ENCODE measurements at regions not wholly inside any gene's neighbourhood (a gene's known extent, or its start where the extent isn't known, plus 50 kb on each side); places are given as distances from the start of the nearest gene placed in this dataset.

DNA sequence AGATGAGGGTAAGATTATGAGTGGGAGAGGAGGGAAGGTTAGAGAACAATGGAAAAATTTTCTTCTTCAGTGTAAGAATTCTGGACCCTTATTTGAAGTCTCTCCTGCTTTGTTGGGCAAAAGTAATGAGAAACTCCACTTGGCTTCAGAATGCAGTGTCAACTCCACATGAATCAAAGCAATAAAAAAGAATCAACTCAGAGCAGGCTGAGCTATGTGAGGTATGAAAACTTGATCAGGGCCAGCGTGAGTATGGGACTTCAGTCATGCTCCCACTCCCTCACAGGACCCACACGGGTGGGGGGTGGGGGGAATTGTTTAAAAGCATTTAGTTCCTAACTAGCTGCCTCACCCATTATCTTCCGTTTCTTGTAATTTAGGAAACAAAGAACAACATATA, 502.2 kb downstream of the PDCD6IP start:
- H3K27ac Mint-ChIP-seq = no peak overlapping the region
- H3K9me3 Mint-ChIP-seq = peaks cover 52% of the 10 kb centered on the region
- H3K36me3 Mint-ChIP-seq (ENCODE audit: low read depth) = no peaks in the 10 kb centered on the region
- no peaks in the 10 kb centered on the region for H3K4me1 Mint-ChIP-seq (ENCODE audit: low read depth)
- DNase-seq = no peak
- H3K4me3 Mint-ChIP-seq = no peak overlapping the region
- no peaks in the 10 kb centered on the region for H3K27me3 Mint-ChIP-seq (ENCODE audit: insufficient read depth)
- TF ChIP-seq, protein P1, sequence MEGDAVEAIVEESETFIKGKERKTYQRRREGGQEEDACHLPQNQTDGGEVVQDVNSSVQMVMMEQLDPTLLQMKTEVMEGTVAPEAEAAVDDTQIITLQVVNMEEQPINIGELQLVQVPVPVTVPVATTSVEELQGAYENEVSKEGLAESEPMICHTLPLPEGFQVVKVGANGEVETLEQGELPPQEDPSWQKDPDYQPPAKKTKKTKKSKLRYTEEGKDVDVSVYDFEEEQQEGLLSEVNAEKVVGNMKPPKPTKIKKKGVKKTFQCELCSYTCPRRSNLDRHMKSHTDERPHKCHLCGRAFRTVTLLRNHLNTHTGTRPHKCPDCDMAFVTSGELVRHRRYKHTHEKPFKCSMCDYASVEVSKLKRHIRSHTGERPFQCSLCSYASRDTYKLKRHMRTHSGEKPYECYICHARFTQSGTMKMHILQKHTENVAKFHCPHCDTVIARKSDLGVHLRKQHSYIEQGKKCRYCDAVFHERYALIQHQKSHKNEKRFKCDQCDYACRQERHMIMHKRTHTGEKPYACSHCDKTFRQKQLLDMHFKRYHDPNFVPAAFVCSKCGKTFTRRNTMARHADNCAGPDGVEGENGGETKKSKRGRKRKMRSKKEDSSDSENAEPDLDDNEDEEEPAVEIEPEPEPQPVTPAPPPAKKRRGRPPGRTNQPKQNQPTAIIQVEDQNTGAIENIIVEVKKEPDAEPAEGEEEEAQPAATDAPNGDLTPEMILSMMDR (IDR thresholded peaks at IDR 0.05) = no peak

DNA sequence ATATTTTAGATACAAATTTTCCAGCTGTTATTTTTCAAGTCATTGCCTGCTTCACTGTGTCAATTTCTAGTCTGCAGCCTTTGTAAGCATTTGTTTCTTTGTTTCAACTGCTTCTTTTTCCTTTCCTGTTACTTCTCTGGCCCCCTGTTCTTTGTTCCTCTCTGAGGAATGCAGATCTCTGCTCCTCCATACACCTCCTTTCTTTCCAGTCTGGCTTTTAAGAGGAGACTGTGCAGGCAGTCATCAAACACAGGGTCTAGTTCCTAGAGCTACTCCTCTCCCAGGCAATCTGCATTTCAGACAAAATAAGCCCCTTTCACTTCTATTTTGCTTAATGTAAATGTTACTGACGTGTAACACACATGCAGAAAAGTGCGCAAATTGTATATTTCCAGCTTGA, 502.9 kb downstream of the PDCD6IP start:
- no peak for DNase-seq
- H3K4me3 Mint-ChIP-seq = no peak overlapping the region
- peaks cover 47% of the 10 kb centered on the region for H3K9me3 Mint-ChIP-seq
- no peaks in the 10 kb centered on the region for H3K4me1 Mint-ChIP-seq (ENCODE audit: low read depth)
- no peak overlapping the region for H3K27ac Mint-ChIP-seq
- no peaks in the 10 kb centered on the region for H3K36me3 Mint-ChIP-seq (ENCODE audit: low read depth)
- TF ChIP-seq, protein P1 (IDR thresholded peaks at IDR 0.05) = no peak
- H3K27me3 Mint-ChIP-seq (ENCODE audit: insufficient read depth) = no peaks in the 10 kb centered on the region

DNA sequence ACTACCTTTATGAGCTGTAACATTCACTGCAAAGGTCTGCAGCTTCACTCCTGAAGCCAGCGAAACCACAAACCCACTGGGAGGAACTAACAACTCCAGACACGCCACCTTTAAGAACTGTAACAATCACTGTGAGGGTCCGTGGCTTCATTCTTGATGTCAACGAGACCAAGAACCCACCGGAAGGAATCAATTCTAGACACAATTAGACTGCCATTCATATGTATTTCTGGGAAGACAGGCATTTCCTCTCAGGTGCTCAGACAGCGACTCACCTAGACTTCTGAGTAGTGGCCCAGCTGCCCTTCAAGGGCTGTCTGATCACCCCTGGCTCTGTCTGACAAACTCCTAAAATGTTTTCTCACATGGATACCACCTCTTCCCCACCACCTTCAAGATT, 506.8 kb downstream of the PDCD6IP start:
- peaks cover 44% of the 10 kb centered on the region for H3K9me3 Mint-ChIP-seq
- TF ChIP-seq, protein P1 (IDR thresholded peaks at IDR 0.05) = no peak
- no peak overlapping the region for H3K27ac Mint-ChIP-seq
- H3K4me3 Mint-ChIP-seq = no peak overlapping the region
- DNase-seq = no peak
- H3K4me1 Mint-ChIP-seq (ENCODE audit: low read depth) = no peaks in the 10 kb centered on the region
- H3K27me3 Mint-ChIP-seq (ENCODE audit: insufficient read depth) = no peaks in the 10 kb centered on the region
- H3K36me3 Mint-ChIP-seq (ENCODE audit: low read depth) = no peaks in the 10 kb centered on the region

DNA sequence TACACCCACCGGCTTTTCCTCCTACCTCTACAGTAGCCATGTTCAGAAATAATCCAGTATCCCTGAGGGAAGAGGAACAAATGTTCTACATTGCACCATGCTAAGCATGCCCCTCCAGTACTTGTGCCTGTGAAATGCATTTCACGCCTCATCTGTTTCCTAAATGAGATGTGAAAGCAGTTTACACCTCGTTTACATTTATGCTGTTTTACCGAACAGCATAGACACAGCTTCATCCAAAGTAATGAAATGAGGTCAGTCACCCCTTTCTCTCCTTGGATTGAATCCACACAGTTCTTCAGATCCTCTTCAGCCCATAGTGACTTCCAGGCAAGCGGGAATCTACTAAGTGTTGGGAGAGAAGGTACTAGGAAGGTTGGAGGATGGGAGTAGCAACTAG, 514.3 kb downstream of the PDCD6IP start:
- no peaks in the 10 kb centered on the region for H3K4me1 Mint-ChIP-seq (ENCODE audit: low read depth)
- peaks cover 24% of the 10 kb centered on the region for H3K9me3 Mint-ChIP-seq
- no peaks in the 10 kb centered on the region for H3K27me3 Mint-ChIP-seq (ENCODE audit: insufficient read depth)
- no peak for DNase-seq
- no peak overlapping the region for H3K4me3 Mint-ChIP-seq
- TF ChIP-seq, protein P1 (IDR thresholded peaks at IDR 0.05) = no peak
- H3K36me3 Mint-ChIP-seq (ENCODE audit: low read depth) = peaks cover 4% of the 10 kb centered on the region; the same call in 1 of the 2 replicates
- H3K27ac Mint-ChIP-seq = no peak overlapping the region

DNA sequence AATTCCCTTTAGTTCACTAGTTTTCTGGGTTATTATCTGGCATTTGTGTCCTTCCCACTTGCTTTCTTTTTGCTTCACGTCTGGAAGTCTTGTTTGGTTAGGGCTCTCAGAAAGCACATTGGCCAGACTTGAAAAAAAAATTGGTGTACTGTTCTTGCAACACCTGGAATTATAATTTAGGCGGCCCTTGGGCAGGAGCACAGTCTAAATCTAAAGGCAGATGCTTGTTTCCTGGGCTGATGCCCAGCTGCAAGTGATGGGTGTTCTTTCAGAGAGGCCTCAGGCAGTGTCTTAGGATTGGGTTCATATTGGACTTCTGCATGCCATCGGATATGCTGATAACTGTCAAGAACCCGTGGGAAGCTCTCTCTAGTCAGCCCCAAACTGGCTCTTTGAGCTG, 521.5 kb downstream of the PDCD6IP start:
- H3K4me3 Mint-ChIP-seq = no peak overlapping the region
- no peak overlapping the region for H3K27ac Mint-ChIP-seq
- no peak for DNase-seq
- peaks cover 43% of the 10 kb centered on the region for H3K9me3 Mint-ChIP-seq
- H3K4me1 Mint-ChIP-seq (ENCODE audit: low read depth) = no peaks in the 10 kb centered on the region
- H3K27me3 Mint-ChIP-seq (ENCODE audit: insufficient read depth) = no peaks in the 10 kb centered on the region; the same call in none of the 2 replicates
- H3K36me3 Mint-ChIP-seq (ENCODE audit: low read depth) = peaks cover 9% of the 10 kb centered on the region; the same call in 1 of the 2 replicates
- TF ChIP-seq, protein P1 (IDR thresholded peaks at IDR 0.05) = no peak

DNA sequence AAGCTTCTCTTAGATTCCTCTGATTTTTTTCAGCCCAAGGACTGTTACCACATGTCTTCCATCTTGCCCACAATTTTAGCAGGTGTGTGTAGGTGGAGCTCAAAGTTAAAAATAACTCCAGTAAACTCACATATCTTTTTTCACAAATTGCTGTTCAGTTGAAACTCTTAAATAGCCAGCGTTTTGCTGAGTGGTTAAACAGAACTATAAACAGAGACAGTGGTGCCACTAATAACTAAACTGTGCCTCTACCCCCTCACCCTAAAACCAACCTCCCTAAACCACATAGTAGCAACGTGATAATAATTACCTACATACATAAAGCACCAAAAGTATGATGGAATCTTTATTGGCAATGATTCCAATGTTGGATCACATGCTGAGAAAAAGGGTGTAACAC, 525.1 kb downstream of the PDCD6IP start:
- no peak for DNase-seq
- H3K9me3 Mint-ChIP-seq = peaks cover 29% of the 10 kb centered on the region
- no peaks in the 10 kb centered on the region for H3K36me3 Mint-ChIP-seq (ENCODE audit: low read depth)
- no peaks in the 10 kb centered on the region; the same call in none of the 2 replicates for H3K27me3 Mint-ChIP-seq (ENCODE audit: insufficient read depth)
- TF ChIP-seq, protein P1 (IDR thresholded peaks at IDR 0.05) = no peak
- no peaks in the 10 kb centered on the region for H3K4me1 Mint-ChIP-seq (ENCODE audit: low read depth)
- no peak overlapping the region for H3K4me3 Mint-ChIP-seq
- no peak overlapping the region for H3K27ac Mint-ChIP-seq
